ENCODE measurements at regions not wholly inside any gene's neighbourhood (a gene's known extent, or its start where the extent isn't known, plus 50 kb on each side); places are given as distances from the start of the nearest gene placed in this dataset.

GRCh38 chr20:48201188-48201587 is 415.9 kb upstream of the SULF2 start:
- H3K4me3 ChIP-seq (ENCODE audit: low read depth, low read length) = no peak overlapping the region
- H3K27ac ChIP-seq (ENCODE audit: low read depth) = no peak overlapping the region
- no peaks in the 10 kb centered on the region for H3K36me3 ChIP-seq (ENCODE audit: insufficient read depth)
- H3K4me1 ChIP-seq (ENCODE audit: insufficient read depth) = no peaks in the 10 kb centered on the region
- 81% methylated on average over 8 of the region's 8 CpGs for WGBS
- DNase-seq (ENCODE audit: extremely low spot score) = no peak

GRCh38 chr20:48198929-48199451 is 413.7 kb upstream of the SULF2 start:
- Histone ChIP-seq H3K27ac (ENCODE audit: low read depth) (no peak overlapping the region), H3K4me1 (ENCODE audit: insufficient read depth) (no peaks in the 10 kb centered on the region), H3K36me3 (ENCODE audit: insufficient read depth) (no peaks in the 10 kb centered on the region), H3K4me3 (ENCODE audit: low read depth, low read length) (no peak overlapping the region)
- WGBS = 53% methylated on average over 8 of the region's 8 CpGs
- no peak for DNase-seq (ENCODE audit: extremely low spot score)

- Histone ChIP-seq H3K4me3 (ENCODE audit: low read depth, low read length) (no peak overlapping the region), H3K27ac (ENCODE audit: low read depth) (no peak overlapping the region), H3K4me1 (ENCODE audit: insufficient read depth) (no peaks in the 10 kb centered on the region), H3K36me3 (ENCODE audit: insufficient read depth) (no peaks in the 10 kb centered on the region)
- 59% methylated on average over 14 of the region's 14 CpGs for WGBS
- no peak for DNase-seq (ENCODE audit: extremely low spot score)
These were observed 411.8 kb upstream of the SULF2 start for GRCh38 chr20:48197066-48197465.

GRCh38 chr20:48196486-48196885 is 411.2 kb upstream of the SULF2 start:
- Histone ChIP-seq H3K36me3 (ENCODE audit: insufficient read depth) (no peaks in the 10 kb centered on the region), H3K4me3 (ENCODE audit: low read depth, low read length) (no peak overlapping the region), H3K4me1 (ENCODE audit: insufficient read depth) (no peaks in the 10 kb centered on the region), H3K27ac (ENCODE audit: low read depth) (no peak overlapping the region)
- no peak for DNase-seq (ENCODE audit: extremely low spot score)
- WGBS = 86% methylated on average over 10 of the region's 10 CpGs

DNA sequence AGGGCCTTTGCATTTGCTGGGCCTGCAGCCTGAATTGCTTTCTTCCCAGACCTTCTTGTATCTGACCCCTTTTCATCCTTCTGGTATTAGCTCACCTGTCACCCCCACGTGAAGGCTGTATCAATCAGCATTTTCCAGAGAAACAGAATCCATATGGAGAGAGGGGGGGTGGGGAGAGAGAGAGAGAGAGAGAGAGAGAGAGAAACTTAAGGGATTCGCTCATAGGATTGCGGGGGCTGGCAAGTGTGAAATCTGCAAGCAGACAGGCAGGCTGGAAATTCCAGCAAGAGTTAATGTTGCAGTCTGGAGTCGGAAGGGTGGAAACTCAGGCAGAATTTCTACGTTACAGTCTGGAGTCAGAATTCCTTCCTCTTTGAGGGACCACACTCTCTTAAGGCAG is 410.7 kb upstream of the SULF2 start:
- Histone ChIP-seq H3K27ac (ENCODE audit: low read depth) (no peak overlapping the region), H3K36me3 (ENCODE audit: insufficient read depth) (no peaks in the 10 kb centered on the region), H3K4me3 (ENCODE audit: low read depth, low read length) (no peak overlapping the region), H3K4me1 (ENCODE audit: insufficient read depth) (no peaks in the 10 kb centered on the region)
- 73% methylated on average over 5 of the region's 5 CpGs for WGBS
- DNase-seq (ENCODE audit: extremely low spot score) = no peak

DNA sequence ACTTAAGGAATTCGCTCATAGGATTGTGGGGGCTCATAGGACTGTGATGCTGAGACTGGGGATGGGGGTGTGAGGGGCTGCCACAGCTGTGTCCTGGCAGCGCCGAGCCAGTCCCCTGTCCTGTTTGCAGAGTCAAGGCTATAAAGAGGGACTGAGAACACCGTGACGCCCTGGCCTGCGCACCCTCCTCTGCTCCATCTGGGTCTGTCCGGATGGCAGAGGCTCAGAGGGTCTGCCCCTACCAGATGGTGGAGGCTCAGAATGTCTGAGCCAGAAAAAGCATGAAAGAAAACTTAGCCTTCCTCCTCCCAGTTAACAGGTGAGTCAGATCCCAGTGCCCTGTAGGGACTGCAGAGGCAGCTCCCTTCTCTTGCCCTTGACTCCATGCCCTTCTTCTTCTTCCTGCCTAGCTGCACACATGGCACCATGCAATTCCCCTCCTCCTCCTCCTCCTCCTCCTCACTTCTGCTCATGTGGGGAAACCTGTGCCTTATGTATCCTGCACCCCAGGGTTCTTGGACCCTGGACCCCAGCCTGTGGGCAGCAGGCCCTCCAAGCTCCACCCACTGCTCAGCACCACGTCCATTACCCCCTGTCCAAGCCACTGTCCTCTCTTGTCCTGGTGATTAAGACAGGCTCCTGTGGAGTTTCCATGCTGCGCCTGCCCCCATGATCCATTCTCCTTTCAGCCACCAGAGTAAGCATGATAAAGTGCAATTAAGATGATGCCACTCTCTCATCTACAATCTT is 410.0 kb upstream of the SULF2 start:
- no peak for DNase-seq (ENCODE audit: extremely low spot score)
- no peaks in the 10 kb centered on the region for H3K36me3 ChIP-seq (ENCODE audit: insufficient read depth)
- no peaks in the 10 kb centered on the region for H3K4me1 ChIP-seq (ENCODE audit: insufficient read depth)
- H3K27ac ChIP-seq (ENCODE audit: low read depth) = no peak overlapping the region
- WGBS = 92% methylated on average over 9 of the region's 9 CpGs
- H3K4me3 ChIP-seq (ENCODE audit: low read depth, low read length) = no peak overlapping the region

- no peak for DNase-seq (ENCODE audit: extremely low spot score)
- no peak overlapping the region for H3K27ac ChIP-seq (ENCODE audit: low read depth)
- H3K4me3 ChIP-seq (ENCODE audit: low read depth, low read length) = no peak overlapping the region
- H3K4me1 ChIP-seq (ENCODE audit: insufficient read depth) = no peaks in the 10 kb centered on the region
- no peaks in the 10 kb centered on the region for H3K36me3 ChIP-seq (ENCODE audit: insufficient read depth)
- 80% methylated on average over 17 of the region's 17 CpGs for WGBS
These were observed 409.3 kb upstream of the SULF2 start for GRCh38 chr20:48194583-48194982.

- no peaks in the 10 kb centered on the region for H3K36me3 ChIP-seq (ENCODE audit: insufficient read depth)
- DNase-seq (ENCODE audit: extremely low spot score) = no peak
These were observed 408.5 kb upstream of the SULF2 start for GRCh38 chr20:48193627-48194425.

DNA sequence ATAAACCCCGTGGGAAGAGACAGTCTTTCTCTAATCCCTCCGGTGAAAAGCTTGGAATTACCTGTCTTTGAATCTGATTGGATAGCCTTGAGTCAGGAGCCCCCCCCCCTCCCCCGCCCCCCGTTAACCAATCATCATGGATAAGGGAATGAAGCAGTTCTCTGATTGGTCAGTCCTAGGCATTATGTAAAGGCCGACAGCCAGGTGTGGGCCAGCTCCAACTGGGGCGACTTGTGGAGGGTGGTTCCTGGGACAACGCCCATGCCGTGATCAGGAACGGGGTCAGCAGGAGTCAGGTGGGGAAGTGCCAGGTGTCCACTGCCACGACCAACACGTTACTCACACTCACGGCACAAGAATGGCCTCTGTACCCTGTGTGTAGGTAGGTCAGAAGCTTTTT is 406.8 kb upstream of the SULF2 start:
- no peaks in the 10 kb centered on the region for H3K4me1 ChIP-seq (ENCODE audit: insufficient read depth)
- H3K4me3 ChIP-seq (ENCODE audit: low read depth, low read length) = no peak overlapping the region
- H3K36me3 ChIP-seq (ENCODE audit: insufficient read depth) = no peaks in the 10 kb centered on the region
- WGBS = 87% methylated on average over 12 of the region's 12 CpGs
- no peak for DNase-seq (ENCODE audit: extremely low spot score)
- no peak overlapping the region for H3K27ac ChIP-seq (ENCODE audit: low read depth)

More at GRCh38 chr20:48193627-48194425, 408.5 kb upstream of the SULF2 start:
- no peaks in the 10 kb centered on the region for H3K4me1 ChIP-seq (ENCODE audit: insufficient read depth)
- 90% methylated on average over 11 of the region's 11 CpGs for WGBS
- no peak overlapping the region for H3K27ac ChIP-seq (ENCODE audit: low read depth)
- H3K4me3 ChIP-seq (ENCODE audit: low read depth, low read length) = no peak overlapping the region

DNA sequence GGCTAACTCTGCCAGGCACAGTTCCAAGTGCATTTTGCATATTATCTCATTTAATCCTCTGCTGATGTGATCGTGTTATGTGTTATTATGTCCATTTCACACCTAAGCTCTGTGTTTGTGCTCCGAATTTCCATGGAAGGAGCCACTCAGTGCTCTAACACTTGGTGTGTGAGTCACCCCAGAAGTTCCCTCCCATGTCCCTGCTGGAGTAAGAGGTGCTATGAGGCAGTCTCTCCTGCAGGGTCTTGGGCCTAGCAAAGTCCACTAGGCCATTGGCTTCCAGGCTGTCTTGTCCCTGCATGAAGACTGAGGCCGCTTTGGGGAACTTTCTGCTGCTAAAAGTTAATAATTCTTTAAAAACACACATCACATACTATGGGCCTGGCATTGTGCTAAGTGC is 405.9 kb upstream of the SULF2 start:
- whole genome bisulfite sequencing = 68% methylated on average over 3 of the region's 3 CpGs
- DNase-seq (ENCODE audit: extremely low spot score) = no peak
- Histone ChIP-seq H3K4me3 (ENCODE audit: low read depth, low read length) (no peak overlapping the region), H3K36me3 (ENCODE audit: insufficient read depth) (no peaks in the 10 kb centered on the region), H3K4me1 (ENCODE audit: insufficient read depth) (no peaks in the 10 kb centered on the region), H3K27ac (ENCODE audit: low read depth) (no peak overlapping the region)

DNA sequence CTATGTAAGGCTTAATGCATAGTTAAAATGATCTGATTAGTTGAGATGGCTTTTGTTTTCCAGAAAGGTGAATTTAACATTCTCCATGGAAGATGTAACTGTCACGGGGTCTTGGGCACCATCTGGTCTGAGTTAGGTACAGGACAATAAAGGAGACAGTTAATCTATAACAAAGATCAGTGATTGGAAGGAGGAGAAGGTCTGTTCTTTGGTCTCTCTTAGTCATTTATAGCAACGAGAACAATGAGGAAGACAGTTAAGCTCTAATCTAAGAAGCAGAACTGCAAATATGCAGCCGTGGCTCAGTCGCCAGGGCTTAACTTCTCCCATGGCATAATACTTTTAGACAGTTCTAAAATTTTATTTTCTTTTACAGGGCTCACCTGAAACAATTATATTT is 405.5 kb upstream of the SULF2 start:
- Histone ChIP-seq H3K4me1 (ENCODE audit: insufficient read depth) (no peaks in the 10 kb centered on the region), H3K4me3 (ENCODE audit: low read depth, low read length) (no peak overlapping the region), H3K36me3 (ENCODE audit: insufficient read depth) (no peaks in the 10 kb centered on the region), H3K27ac (ENCODE audit: low read depth) (no peak overlapping the region)
- 48% methylated on average over 4 of the region's 4 CpGs for WGBS
- DNase-seq (ENCODE audit: extremely low spot score) = no peak

GRCh38 chr20:48189181-48189580 is 403.9 kb upstream of the SULF2 start:
- DNase-seq (ENCODE audit: extremely low spot score) = no peak
- no peak overlapping the region for H3K4me3 ChIP-seq (ENCODE audit: low read depth, low read length)
- H3K4me1 ChIP-seq (ENCODE audit: insufficient read depth) = no peaks in the 10 kb centered on the region
- no peaks in the 10 kb centered on the region for H3K36me3 ChIP-seq (ENCODE audit: insufficient read depth)
- H3K27ac ChIP-seq (ENCODE audit: low read depth) = no peak overlapping the region
- 53% methylated on average over 4 of the region's 4 CpGs for WGBS

- no peaks in the 10 kb centered on the region for H3K4me1 ChIP-seq (ENCODE audit: insufficient read depth)
- H3K36me3 ChIP-seq (ENCODE audit: insufficient read depth) = no peaks in the 10 kb centered on the region
- no peak for DNase-seq (ENCODE audit: extremely low spot score)
- no peak overlapping the region for H3K4me3 ChIP-seq (ENCODE audit: low read depth, low read length)
- 96% methylated on average over 7 of the region's 7 CpGs for WGBS
- no peak overlapping the region for H3K27ac ChIP-seq (ENCODE audit: low read depth)
These were observed 402.6 kb upstream of the SULF2 start for GRCh38 chr20:48187851-48188250.

DNA sequence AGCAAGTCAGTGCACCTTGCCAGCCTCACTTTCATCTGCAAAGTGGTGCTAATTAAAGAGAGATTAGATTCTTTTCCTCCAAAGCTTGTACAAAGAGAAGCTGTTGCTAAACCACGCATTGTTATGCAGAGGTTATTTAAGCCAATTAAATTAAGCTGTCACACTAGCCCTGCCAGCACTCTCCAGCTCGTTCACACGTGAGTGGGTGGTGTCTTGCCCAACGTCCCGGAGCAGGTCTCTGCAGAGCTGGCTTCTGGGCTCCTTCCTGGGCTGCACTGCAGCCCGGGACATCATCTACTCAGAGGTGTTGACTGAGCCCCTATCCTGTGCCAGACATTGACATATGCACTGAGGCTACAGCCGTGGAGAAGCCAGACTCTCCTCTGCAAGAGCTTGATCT is 401.6 kb upstream of the SULF2 start:
- H3K36me3 ChIP-seq (ENCODE audit: insufficient read depth) = no peaks in the 10 kb centered on the region
- WGBS = 72% methylated on average over 7 of the region's 7 CpGs
- no peaks in the 10 kb centered on the region for H3K4me1 ChIP-seq (ENCODE audit: insufficient read depth)
- DNase-seq (ENCODE audit: extremely low spot score) = no peak
- no peak overlapping the region for H3K27ac ChIP-seq (ENCODE audit: low read depth)
- H3K4me3 ChIP-seq (ENCODE audit: low read depth, low read length) = no peak overlapping the region
